ENCODE measurements at regions not wholly inside any gene's neighbourhood (a gene's known extent, or its start where the extent isn't known, plus 50 kb on each side); places are given as distances from the start of the nearest gene placed in this dataset.
"Not testable (repeated sequence)": the region's sequence is repeated elsewhere in the genome, so short reads cannot be mapped to it uniquely, and the experiment has no call there.

DNA sequence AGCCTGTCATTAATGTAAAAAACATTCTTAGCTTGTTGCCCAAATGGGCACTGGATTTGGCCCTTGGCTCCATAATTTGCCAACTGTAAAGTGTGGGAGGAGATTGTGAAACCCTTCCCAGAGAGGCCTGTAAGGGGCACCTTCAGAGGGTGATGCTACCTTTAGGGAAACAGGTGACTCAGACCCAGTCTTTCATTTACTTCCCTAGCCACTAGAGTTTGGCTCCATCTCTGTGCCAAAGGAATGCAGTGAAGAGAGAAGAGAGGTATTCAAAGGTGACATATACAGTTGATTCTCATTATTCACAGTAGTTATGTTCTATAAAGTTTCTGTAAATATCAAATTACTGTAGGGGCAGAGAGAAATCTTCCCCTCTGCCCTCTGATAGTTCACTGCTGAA, 116.7 kb downstream of the SPATA31A6 start:
- not testable (repeated sequence) for TF ChIP-seq CTCF, POLR2A (IDR thresholded peaks at IDR 0.05)

Data from sigmoid colon (tissue), 3 donors.